Lower lobe of right lung (tissue), 2 donors: ENCODE measurements at regions not wholly inside any gene's neighbourhood (a gene's known extent, or its start where the extent isn't known, plus 50 kb on each side); places are given as distances from the start of the nearest gene placed in this dataset.

ENCODE experiments used
- ATAC-seq, 2 donors: fragments of 200-7000 bp; cut with Tn5 transposase; one replicate each; pipeline ENCODE4 v1.9.1; 2020 to 2022; ENCODE audit warnings: mild to moderate bottlenecking in 2 of 2, moderate library complexity in 2 of 2
- DNase-seq: peaks from one replicate; pipeline ENCODE4 v3.0.0-alpha.2; 2020
- H3K27ac ChIP-seq: fragments of 200-600 bp; one replicate; pipeline ENCODE4 v1.8.0; 2022
- H3K27me3 ChIP-seq: fragments of 200-600 bp; one replicate; pipeline ENCODE4 v1.8.0; 2022; ENCODE audit warnings: low read depth
- H3K36me3 ChIP-seq: fragments of 200-600 bp; one replicate; pipeline ENCODE4 v1.8.0; 2022; ENCODE audit warnings: mild to moderate bottlenecking
- H3K4me1 ChIP-seq: fragments of 200-600 bp; one replicate; pipeline ENCODE4 v1.8.0; 2022
- H3K4me3 ChIP-seq: fragments of 200-600 bp; one replicate; pipeline ENCODE4 v1.8.0; 2022; ENCODE audit warnings: mild to moderate bottlenecking
- H3K9me3 ChIP-seq: fragments of 200-600 bp; one replicate; pipeline ENCODE4 v1.8.0; 2022
- CTCF ChIP-seq: fragments of 200-600 bp; IDR thresholded peaks from one replicate; pipeline ENCODE4 v1.8.0; 2022; ENCODE audit warnings: antibody characterized with exemption, mild to moderate bottlenecking
- intact Hi-C: fragments of 100-400 bp; cut with DNase I; formaldehyde crosslinking; loops from one replicate; pipeline ENCODE4 v1.11.0; 2022
- donor health status: DM: no; HTN: yes; CAD: no; lungs with severe emphysema.

GRCh38 chr7:42770114-42770513 is 141.8 kb downstream of the C7orf25 start:
- no peak overlapping the region for H3K27ac ChIP-seq
- H3K4me3 ChIP-seq = no peak overlapping the region
- no peaks in the 10 kb centered on the region for H3K4me1 ChIP-seq
- DNase-seq (no peak), ATAC-seq (no peak)
- H3K36me3 ChIP-seq = no peaks in the 10 kb centered on the region
- intact Hi-C loops = no loop called here
- no peak for TF ChIP-seq CTCF
- H3K9me3 ChIP-seq = no peaks in the 10 kb centered on the region
- H3K27me3 ChIP-seq = no peaks in the 10 kb centered on the region

GRCh38 chr7:42768045-42768444 is 143.8 kb downstream of the C7orf25 start:
- Histone ChIP-seq H3K4me3 (no peak overlapping the region), H3K36me3 (no peaks in the 10 kb centered on the region), H3K9me3 (no peaks in the 10 kb centered on the region), H3K27ac (no peak overlapping the region), H3K4me1 (no peaks in the 10 kb centered on the region), H3K27me3 (no peaks in the 10 kb centered on the region)
- ATAC-seq (no peak), DNase-seq (no peak)
- no peak for TF ChIP-seq CTCF
- intact Hi-C loops = no loop called here

- Histone ChIP-seq H3K9me3 (no peaks in the 10 kb centered on the region), H3K4me3 (no peak overlapping the region), H3K36me3 (no peaks in the 10 kb centered on the region), H3K27ac (no peak overlapping the region), H3K4me1 (no peaks in the 10 kb centered on the region), H3K27me3 (no peaks in the 10 kb centered on the region)
- no peak for TF ChIP-seq CTCF
- DNase-seq (no peak), ATAC-seq (no peak)
- intact Hi-C loops = no loop called here
Measured at GRCh38 chr7:42766782-42767423, 145.0 kb downstream of the C7orf25 start.

GRCh38 chr7:42765931-42766330 is 145.9 kb downstream of the C7orf25 start:
- no peak for ATAC-seq
- Histone ChIP-seq H3K4me3 (no peak overlapping the region), H3K27ac (no peak overlapping the region), H3K4me1 (no peaks in the 10 kb centered on the region), H3K27me3 (no peaks in the 10 kb centered on the region), H3K9me3 (no peaks in the 10 kb centered on the region), H3K36me3 (no peaks in the 10 kb centered on the region)
- no peak for DNase-seq
- no peak for TF ChIP-seq CTCF
- intact Hi-C loops = no loop called here

- H3K27ac ChIP-seq = no peak overlapping the region
- TF ChIP-seq CTCF = no peak
- no peaks in the 10 kb centered on the region for H3K4me1 ChIP-seq
- DNase-seq (no peak), ATAC-seq (no peak)
- H3K27me3 ChIP-seq = no peaks in the 10 kb centered on the region
- no peak overlapping the region for H3K4me3 ChIP-seq
- intact Hi-C loops = no loop called here
- H3K36me3 ChIP-seq = no peaks in the 10 kb centered on the region
- H3K9me3 ChIP-seq = no peaks in the 10 kb centered on the region
Measured at GRCh38 chr7:42763137-42763551, 148.7 kb downstream of the C7orf25 start.
